HG02943 (cell line): ENCODE measurements at regions not wholly inside any gene's neighbourhood (a gene's known extent, or its start where the extent isn't known, plus 50 kb on each side); places are given as distances from the start of the nearest gene placed in this dataset.
"Not testable (repeated sequence)": the region's sequence is repeated elsewhere in the genome, so short reads cannot be mapped to it uniquely, and the experiment has no call there.

Experiments used
- ATAC-seq: cut with Tn5 transposase; IDR thresholded peaks from one replicate; pipeline ENCODE4 v1.9.1; 2021; ENCODE audit warnings: mild to moderate bottlenecking, low read depth, moderate library complexity; ENCODE audit not compliant: unreplicated experiment

DNA sequence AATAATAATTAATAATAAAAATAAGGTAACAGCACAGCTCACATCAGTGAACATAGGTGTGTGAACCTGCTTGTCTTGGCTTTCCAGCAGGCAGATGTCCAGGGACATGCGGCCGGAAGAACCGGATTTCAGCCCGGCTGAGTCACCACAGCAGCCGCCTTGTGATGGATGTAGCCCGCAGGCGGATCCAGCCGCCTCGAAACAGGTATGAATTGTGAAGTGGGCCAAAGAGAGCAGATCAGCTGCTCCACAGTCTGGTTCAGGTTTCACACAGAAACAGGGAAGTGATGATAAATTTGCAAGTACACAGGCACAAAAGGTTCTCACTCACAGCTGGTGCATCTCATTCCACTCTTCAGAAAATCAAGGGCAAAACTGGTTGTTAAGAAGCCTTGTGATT is 55.1 kb downstream of the ID4 start:
- no peak for ATAC-seq

DNA sequence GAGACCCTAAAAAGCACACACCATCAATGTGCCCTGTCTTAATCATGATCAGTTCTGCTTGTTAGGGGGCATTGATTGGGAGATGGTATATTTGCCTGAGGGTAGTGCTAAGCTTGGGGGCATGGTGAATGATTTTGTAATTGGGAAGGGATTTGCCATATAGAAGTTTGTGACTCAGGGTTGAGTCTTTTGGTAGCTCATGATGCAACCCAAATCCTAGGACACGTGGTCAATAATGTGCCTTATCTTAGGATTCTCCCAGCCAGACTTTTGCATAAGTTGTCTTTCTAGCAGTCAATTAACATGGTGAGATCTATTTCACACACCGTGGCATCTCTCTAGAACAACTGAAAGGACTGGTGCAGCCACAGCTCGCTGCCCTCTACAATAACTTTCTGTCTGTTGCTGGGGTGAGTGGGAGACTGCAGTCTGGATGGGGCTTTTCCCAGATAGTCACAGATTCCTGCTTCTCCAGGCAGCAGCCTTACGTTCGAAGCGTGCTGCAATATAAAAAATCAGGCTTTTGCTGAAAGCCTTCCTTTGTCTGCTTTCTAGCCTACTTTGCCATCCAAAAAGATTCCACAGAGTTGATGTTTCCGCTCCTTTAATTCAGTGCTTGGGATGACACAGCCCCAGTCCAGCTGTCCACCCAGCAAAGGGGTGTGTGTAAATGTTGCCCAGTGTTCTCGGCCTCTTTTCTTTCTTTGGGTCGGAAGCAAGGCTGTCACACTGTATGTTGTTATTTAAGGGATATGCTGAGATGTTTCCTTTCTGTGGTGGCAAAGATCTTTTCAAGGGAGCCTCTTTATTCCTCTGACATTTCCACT is 58.9 kb downstream of the ID4 start:
- ATAC-seq = no peak

DNA sequence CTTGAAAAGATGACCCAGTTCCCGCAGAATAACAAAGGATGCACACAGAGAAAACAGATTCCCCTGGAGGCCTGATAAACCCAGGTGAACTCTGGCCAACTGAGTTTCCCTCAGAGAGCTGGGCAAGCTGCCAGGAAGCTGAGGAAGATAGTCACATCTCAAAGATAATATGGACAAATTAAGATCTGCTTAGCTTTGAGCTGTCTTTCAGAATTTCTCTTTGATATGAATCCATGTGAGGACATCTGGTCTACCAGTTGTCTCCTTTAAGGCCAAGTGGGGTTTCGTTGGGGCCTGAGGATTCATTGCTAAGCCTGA is 59.5 kb downstream of the ID4 start:
- no peak for ATAC-seq

DNA sequence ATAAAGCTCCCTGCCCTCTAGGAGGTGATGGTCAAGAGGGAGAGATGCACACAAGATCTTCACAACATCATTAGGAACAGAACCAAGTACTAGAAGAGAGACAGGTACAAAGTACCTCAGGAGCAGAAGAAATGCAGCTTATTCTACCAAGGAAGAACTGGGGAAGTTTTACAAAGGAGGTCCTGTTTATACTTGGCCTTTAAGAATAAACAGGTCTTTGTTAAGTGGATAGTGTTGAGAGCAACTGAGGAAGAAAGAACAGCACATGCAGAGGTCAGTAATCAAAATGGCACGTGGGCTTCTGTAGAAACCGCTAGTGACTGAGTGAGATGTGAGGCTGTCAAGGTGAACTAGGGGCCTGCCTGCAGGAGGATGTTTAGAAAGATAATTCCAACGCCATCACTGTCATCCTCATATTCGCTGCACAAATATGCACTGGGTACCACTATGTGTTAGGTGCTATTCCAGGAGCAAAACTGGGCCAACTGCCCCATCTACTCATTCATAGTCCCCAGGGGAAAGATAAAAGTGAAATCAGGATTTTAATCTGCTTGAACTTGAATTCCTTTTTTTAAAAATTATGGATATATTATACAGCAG is 61.1 kb downstream of the ID4 start:
- no peak for ATAC-seq

DNA sequence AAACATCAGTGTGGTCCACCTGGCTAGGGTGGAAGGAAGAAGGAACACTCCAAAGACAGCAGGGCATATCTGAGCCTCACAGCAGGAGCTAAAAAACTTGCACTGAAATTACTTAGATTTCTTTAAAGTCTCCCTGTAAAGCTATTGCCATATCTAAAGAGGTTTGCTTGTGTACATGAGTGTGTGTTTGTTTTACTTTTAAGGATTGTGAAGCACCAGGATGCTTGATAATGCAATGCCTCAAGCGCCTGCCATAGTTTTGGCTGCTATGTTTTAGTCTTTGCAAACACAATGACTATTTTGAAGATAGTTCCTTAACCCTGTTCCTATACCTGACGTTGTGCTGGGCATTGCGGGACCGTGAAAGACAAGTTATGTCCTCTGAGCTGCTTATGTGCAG is 65.0 kb downstream of the ID4 start:
- ATAC-seq = no peak

DNA sequence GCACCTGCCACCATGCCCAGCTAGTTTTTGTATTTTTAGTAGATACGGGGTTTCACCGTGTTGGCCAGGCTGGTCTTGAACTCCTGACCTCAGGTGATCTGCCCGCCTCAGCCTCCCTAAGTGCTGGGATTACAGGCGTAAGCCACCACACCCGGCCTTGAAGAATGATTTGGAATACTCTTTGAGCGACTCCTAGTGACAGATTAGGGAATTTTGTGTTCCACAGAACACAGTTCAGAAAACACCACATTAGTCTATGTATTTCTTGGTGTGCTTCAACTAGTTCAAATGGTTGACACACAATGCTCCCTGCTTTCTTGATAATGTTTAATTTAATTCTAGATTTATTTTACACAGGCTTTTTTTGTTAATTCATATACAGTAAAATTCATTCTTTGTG is 67.2 kb downstream of the ID4 start:
- ATAC-seq = not testable (repeated sequence)

DNA sequence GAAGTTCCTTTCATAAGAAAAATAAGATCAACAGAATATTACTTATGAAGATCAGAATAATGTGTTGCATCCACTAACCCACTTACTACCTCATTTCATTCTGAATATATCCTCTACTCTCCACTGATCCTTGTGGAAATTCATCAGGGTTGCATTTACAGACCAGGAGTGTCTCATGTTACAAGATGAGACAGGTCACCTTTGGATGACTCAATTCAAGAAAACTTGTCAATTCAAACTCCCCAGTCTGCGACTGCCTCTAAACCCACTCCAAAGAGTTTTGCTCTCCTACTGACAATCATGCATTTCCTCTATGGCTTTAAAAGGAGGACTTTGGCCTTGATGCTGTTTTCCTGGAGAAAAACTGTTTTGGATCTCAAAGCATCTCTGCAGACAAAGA is 68.4 kb downstream of the ID4 start:
- no peak for ATAC-seq

DNA sequence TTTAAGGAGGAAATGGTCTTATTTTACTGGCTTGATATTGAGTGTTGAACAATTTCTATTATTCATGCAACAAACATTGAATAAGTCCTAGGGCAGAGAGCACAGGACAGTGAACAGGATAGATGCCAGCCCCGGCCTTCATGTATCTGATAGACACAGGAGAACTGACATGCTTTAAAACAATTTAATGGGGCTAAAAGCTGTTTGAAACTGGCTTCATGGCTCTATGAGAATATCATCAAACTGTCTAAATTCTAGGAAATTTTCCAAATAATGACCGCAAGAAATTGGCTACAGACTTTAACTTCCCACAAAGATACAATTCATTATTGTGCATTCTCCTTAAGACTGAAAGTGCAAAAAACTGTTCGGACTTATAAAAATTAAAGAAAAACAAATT is 69.0 kb downstream of the ID4 start:
- no peak for ATAC-seq

DNA sequence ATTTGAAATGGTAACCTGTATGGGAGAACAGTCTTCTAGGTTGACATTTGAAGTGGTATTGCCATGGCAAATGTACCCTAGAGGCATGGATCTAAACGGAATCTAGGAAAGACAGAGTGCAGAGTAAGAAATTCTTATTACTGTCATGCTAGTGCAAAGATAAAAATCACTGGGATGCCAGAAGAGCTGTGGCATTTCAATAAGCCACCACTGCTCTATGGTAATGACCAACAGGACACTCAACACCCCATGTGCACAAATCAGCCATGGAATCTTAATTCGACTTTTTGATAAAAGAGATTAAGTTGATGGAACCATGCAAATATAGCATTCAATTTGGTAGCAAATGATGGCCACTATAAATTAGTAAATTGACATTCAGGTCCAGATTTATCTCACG is 74.1 kb downstream of the ID4 start:
- no peak for ATAC-seq

DNA sequence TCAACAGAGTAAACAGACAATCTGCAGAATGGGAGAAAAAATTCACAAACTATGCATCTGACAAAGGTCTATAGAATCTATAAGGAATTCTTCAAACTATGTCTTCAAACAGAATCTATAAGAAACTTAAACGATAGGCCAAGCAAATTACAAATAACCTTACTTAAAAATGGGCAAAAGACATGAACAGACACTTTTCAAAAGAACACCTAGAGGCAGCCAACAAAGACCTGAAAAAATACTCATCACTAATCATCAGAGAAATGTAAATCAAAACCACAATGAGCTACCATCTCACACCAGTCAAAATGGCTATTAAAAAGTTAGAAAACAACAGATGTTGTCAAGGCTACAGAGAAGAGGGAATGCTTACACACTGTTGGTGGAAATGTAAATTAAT is 81.3 kb downstream of the ID4 start:
- no peak for ATAC-seq

DNA sequence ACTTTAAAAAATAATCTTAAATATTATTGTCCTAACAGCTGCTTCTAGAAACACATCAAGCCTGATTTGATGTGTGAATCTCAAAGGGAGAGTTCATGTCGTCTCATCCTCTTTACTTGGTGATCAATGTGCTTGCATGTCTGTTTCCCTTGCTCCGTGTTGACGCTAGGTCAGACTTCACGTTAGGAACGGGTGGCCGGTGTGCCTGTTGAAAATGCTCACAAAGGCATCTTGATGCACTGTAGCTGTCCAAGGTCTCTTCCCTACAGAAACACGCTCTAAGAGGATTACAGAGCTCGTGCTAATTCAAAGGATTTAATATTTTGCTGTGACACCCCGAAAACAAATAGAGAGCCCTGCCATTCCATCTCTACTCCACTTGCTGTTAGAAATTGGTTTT is 84.6 kb downstream of the ID4 start:
- no peak for ATAC-seq

DNA sequence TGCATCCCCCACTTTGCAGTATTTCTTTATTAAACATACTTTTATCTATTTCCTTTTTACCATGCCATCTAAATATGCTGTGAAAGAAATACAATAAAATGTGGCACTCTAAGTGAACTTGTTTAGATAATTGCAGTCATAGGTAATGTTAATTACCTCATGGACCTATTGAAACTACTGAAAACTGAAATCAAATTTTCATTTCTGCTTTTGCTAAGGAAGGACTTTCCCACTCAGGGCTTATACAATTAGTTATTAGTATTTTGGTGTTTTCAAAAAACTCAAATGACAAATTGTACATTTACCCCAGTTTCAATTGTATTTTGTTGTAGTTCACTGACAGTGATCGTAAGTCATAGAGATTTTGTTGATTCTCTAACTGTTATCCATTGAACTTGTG is 88.4 kb downstream of the ID4 start:
- no peak for ATAC-seq

DNA sequence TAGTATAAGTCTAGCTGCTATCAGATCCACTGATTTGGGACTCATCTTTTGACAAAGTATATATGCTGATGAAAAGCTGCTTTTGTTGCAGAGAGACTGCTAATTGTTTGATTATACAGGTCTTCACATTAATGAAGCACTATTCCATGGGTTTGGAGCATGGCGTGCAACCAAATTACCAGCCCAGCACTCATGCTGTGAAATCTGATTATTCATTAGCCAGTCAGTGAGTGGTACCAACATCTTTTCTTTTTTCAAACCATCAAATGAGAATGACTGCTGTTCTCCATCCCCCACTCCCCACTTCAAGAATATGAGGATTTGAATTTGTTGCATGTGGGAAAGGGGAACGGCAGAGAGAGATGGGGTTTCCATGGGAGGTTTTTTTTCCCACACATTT is 91.3 kb downstream of the ID4 start:
- no peak for ATAC-seq

DNA sequence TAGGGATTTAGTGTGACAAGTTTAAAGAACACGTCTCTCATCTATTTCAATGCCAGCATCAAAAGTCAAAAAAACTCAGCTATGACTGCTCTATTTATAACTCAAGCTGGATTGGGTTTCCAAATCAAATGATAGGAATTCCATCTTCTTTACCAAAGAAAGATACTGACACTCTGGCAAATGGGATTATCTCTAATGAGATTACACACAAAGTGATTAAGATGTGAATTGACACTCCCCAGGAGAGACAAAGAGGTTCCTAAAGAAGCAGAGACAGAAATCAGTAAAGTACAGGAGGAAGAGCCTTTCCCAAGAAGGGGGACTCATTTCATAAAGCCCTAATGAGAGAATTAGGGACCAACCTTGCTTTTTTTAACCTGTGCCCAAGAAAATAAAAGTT is 92.1 kb downstream of the ID4 start:
- ATAC-seq = no peak

DNA sequence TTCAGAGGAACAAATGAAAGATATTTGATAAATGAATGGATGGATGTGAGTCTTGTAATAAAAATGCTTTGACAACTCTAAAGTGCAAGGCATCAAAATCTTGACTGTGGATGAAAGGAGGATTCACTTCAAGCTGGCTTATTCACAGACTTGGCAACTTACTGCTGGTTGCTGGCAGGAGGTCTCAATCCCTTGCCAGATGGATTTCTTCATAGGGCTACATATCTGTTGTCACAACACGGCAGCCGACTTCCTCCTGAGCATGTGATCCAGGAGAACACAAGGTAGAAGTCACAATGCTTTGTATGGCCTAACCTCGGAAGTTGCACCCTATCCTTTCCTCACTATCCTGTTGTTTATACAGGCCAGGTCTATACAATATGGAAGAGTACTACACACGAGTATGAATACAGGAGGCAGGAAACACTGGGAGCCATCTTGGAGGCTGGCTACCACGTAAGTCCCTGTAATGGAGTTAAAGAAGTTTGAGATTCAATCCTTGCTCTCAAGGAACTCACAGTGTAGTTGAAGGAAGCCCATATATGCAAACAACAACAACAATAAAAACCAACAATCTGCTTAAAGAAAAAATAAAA is 97.9 kb downstream of the ID4 start:
- no peak for ATAC-seq

DNA sequence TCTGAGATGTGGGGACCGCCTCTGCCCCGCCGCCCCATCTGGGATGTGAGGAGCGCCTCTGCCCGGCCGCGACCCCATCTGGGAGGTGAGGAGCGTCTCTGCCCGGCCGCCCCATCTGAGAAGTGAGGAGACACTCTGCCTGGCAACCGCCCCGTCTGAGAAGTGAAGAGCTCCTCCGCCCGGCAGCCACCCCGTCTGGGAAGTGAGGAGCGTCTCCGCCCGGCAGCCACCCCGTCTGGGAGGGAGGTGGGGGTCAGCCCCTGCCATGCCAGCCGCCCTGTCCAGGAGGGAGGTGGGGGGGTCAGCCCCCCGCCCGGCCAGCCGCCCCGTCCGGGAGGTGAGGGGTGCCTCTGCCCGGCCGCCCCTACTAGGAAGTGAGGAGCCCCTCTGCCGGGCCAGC is 102.2 kb downstream of the ID4 start:
- ATAC-seq = not testable (repeated sequence)

DNA sequence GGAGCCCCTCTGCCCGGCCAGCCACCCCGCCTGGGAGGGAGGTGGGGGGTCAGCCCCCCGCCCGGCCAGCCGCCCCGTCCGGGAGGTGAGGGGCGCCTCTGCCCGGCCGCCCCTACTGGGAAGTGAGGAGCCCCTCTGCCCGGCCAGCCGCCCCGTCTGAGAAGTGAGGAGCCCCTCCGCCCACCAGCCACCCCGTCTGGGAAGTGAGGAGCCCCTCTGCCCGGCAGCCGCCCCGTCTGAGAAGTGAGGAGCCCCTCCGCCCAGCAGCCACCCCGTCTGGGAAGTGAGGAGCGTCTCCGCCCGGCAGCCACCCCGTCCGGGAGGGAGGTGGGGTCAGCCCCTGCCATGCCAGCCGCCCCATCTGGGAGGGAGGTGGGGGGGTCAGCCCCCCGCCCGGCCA is 102.8 kb downstream of the ID4 start:
- ATAC-seq = not testable (repeated sequence)

DNA sequence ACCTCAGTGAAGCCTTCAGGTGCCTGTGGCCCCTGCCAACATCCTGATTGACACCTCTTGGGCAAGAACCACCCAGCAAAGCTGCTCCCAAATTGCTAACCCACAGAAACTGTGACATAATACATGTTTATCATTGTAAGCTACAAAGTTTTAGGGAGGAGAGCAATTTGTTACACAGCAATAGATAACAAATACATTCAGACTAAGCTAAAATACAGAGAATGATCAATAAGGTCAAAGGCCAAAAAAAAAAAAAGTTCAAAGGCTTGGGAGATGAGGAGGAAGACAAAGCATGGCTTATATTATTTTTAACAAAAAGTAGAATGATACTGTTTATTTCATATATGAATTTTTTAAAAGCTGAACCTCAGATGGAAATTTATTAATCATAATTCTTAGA is 105.9 kb downstream of the ID4 start:
- ATAC-seq = no peak

DNA sequence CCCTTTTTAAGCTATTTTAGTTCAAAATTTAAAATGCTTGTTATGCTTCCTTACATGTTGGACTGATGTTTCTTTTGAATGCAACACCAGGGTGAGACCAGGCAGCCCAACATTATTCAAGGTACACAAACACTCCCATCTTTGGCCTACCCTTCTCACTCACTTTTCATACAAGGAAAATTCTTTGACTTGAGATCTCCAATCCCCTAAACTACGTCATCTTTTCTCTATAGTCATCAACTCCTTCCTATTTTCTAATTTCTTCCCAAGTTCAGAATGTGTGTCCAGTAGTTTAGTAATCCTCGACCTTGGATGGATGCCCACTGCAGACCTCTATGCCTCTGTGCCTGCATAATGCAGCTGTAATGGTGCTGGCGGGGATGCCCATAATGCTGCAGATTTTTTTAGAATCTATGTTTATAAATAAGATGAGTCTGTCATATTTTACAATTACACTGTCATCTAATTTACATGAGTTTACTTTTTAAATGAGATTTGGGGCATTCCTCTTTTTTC is 108.7 kb downstream of the ID4 start:
- no peak for ATAC-seq

DNA sequence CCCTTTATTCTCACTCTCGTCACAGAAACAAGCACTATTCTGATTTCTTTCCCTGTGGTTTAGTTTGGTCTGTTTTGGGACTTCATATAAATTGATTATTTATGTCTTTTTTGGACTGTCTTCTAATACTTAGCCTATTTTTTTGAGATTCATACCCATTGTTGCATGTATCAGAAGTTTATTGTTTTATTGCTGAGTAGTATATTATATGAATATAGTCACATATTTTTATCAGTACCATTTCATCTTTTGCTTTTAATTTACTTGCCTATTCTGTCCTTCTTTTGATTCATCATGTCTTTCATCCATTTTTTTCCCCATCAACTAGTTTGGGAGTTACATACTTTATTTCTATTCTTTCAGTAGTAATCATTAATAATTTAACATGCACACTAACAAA is 112.0 kb downstream of the ID4 start:
- ATAC-seq = no peak

DNA sequence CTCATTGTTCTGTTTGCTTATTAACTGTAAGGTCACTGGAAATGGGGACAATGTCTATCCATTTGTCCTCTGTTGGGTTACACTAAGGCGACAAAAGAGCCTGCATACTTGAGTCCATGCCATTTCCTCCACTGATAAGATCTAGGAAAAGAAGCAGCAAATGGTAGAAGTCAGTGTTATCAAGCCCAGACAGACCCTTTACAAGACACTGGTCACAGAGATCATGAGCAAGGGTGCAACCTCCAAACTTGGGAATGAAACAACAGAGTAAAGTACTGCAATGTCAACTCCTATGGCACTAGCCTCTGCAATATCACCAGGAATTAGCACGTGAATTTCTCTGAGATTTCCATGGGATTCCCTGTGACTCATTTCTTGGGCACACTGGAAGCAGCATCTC is 126.9 kb downstream of the ID4 start:
- no peak for ATAC-seq

DNA sequence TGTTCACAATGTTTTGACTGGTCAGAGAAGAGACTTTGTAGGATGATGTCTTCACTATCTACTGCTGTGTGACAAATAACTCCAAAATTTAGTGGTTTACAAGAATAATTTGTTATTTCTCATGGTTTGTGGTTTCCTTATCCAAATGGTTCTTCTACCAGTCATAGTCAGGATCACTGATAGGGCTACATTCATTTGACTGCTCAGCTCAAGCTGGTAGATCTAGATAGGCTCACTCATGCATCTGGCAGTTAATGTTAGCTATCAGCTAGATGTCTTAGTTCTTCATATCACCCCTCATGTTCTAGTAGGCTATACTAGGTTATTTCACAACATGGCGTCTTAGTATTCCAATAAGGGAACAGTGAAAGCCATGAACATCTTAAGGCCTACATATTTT is 131.0 kb downstream of the ID4 start:
- ATAC-seq = no peak
